SJCRH30 (cell line): ENCODE measurements at regions not wholly inside any gene's neighbourhood (a gene's known extent, or its start where the extent isn't known, plus 50 kb on each side); places are given as distances from the start of the nearest gene placed in this dataset.

Experiments used
- DNase-seq, 2 experiments: peaks; one replicate each; pipeline ENCODE4 v3.0.0-alpha.2; 2015 to 2020
- H3K27ac ChIP-seq: fragments of 250-450 bp; sonication (Bioruptor Pico); 2 replicates; pipeline ENCODE4 v1.5.1; 2020; ENCODE audit warnings: mild to moderate bottlenecking, moderate library complexity
- H3K27me3 ChIP-seq: fragments of 250-450 bp; sonication (Bioruptor Pico); 2 replicates; pipeline ENCODE4 v1.5.1; 2020; ENCODE audit warnings: mild to moderate bottlenecking, moderate library complexity
- H3K36me3 ChIP-seq: fragments of 250-450 bp; sonication (Bioruptor Pico); 2 replicates; pipeline ENCODE4 v1.5.1; 2020; ENCODE audit warnings: mild to moderate bottlenecking, moderate library complexity
- H3K4me1 ChIP-seq: fragments of 250-450 bp; sonication (Bioruptor Pico); 2 replicates; pipeline ENCODE4 v1.5.1; 2020; ENCODE audit warnings: mild to moderate bottlenecking, moderate library complexity
- H3K4me3 ChIP-seq: fragments of 250-450 bp; sonication (Bioruptor Pico); 2 replicates; pipeline ENCODE4 v1.5.1; 2020; ENCODE audit warnings: mild to moderate bottlenecking, moderate library complexity
- H3K9me3 ChIP-seq: fragments of 250-450 bp; sonication (Bioruptor Pico); replicated peaks from 2 replicates; pipeline ENCODE4 v1.5.1; 2020; ENCODE audit warnings: mild to moderate bottlenecking, moderate library complexity

GRCh38 chr7:19248681-19249080 is 103.5 kb upstream of the FERD3L start:
- H3K4me1 ChIP-seq, result no peaks in the 10 kb centered on the region
- no peaks in the 10 kb centered on the region for H3K9me3 ChIP-seq
- no peak overlapping the region for H3K27ac ChIP-seq
- no peak for DNase-seq
- H3K4me3 ChIP-seq, result no peak overlapping the region
- no peaks in the 10 kb centered on the region for H3K36me3 ChIP-seq
- no peaks in the 10 kb centered on the region for H3K27me3 ChIP-seq

GRCh38 chr7:19248115-19248514 is 102.9 kb upstream of the FERD3L start:
- Histone ChIP-seq H3K4me3 (no peak overlapping the region), H3K27me3 (no peaks in the 10 kb centered on the region), H3K36me3 (no peaks in the 10 kb centered on the region), H3K4me1 (no peaks in the 10 kb centered on the region), H3K9me3 (no peaks in the 10 kb centered on the region), H3K27ac (no peak overlapping the region)
- DNase-seq, result no peak

GRCh38 chr7:19247017-19247416 is 101.8 kb upstream of the FERD3L start:
- no peaks in the 10 kb centered on the region for H3K36me3 ChIP-seq
- no peaks in the 10 kb centered on the region for H3K9me3 ChIP-seq
- H3K4me3 ChIP-seq, result no peak overlapping the region
- H3K27me3 ChIP-seq, result no peaks in the 10 kb centered on the region
- no peak for DNase-seq
- H3K4me1 ChIP-seq, result no peaks in the 10 kb centered on the region
- no peak overlapping the region for H3K27ac ChIP-seq

GRCh38 chr7:19242246-19242645 is 97.0 kb upstream of the FERD3L start:
- Histone ChIP-seq H3K4me1 (no peaks in the 10 kb centered on the region), H3K27ac (no peak overlapping the region), H3K36me3 (no peaks in the 10 kb centered on the region), H3K4me3 (no peak overlapping the region), H3K27me3 (no peaks in the 10 kb centered on the region), H3K9me3 (0 out of 2 replicates have a peak, but pooled peaks cover 5% of the 10 kb centered on the region)
- peak; percentile 30 to 36 for DNase-seq

- no peaks in the 10 kb centered on the region for H3K4me1 ChIP-seq
- peaks cover 5% of the 10 kb centered on the region; the same call in 1 of the 2 replicates for H3K9me3 ChIP-seq
- H3K27ac ChIP-seq, result no peak overlapping the region
- H3K36me3 ChIP-seq, result no peaks in the 10 kb centered on the region
- H3K27me3 ChIP-seq, result no peaks in the 10 kb centered on the region
- no peak for DNase-seq
- no peak overlapping the region for H3K4me3 ChIP-seq
These were observed 94.7 kb upstream of the FERD3L start for GRCh38 chr7:19239951-19240350.

GRCh38 chr7:19235680-19236079 is 90.5 kb upstream of the FERD3L start:
- no peaks in the 10 kb centered on the region for H3K36me3 ChIP-seq
- H3K4me1 ChIP-seq, result no peaks in the 10 kb centered on the region
- H3K27ac ChIP-seq, result no peak overlapping the region
- H3K4me3 ChIP-seq, result no peak overlapping the region
- H3K27me3 ChIP-seq, result no peaks in the 10 kb centered on the region
- H3K9me3 ChIP-seq, result peaks cover 5% of the 10 kb centered on the region; the same call in 1 of the 2 replicates
- no peak for DNase-seq

GRCh38 chr7:19224951-19225350 is 79.7 kb upstream of the FERD3L start:
- Histone ChIP-seq H3K4me1 (no peaks in the 10 kb centered on the region), H3K4me3 (no peak overlapping the region), H3K36me3 (no peaks in the 10 kb centered on the region), H3K9me3 (no peaks in the 10 kb centered on the region), H3K27me3 (no peaks in the 10 kb centered on the region), H3K27ac (no peak overlapping the region)
- no peak for DNase-seq

- Histone ChIP-seq H3K9me3 (no peaks in the 10 kb centered on the region), H3K36me3 (no peaks in the 10 kb centered on the region), H3K27ac (no peak overlapping the region), H3K4me1 (no peaks in the 10 kb centered on the region), H3K4me3 (no peak overlapping the region), H3K27me3 (no peaks in the 10 kb centered on the region)
- peak in 1 of 2 experiments; percentile 34 for DNase-seq
These were observed 70.2 kb upstream of the FERD3L start for GRCh38 chr7:19215412-19215811.

GRCh38 chr7:19213746-19214145 is 68.5 kb upstream of the FERD3L start:
- Histone ChIP-seq H3K27me3 (no peaks in the 10 kb centered on the region), H3K36me3 (no peaks in the 10 kb centered on the region), H3K27ac (no peak overlapping the region), H3K4me3 (no peak overlapping the region), H3K4me1 (no peaks in the 10 kb centered on the region), H3K9me3 (no peaks in the 10 kb centered on the region)
- DNase-seq, result no peak

GRCh38 chr7:19210893-19211413 is 65.7 kb upstream of the FERD3L start:
- DNase-seq, result no peak

GRCh38 chr7:19209166-19209696 is 64.0 kb upstream of the FERD3L start:
- no peak for DNase-seq
- Histone ChIP-seq H3K4me3 (no peak overlapping the region), H3K4me1 (no peaks in the 10 kb centered on the region), H3K27ac (no peak overlapping the region), H3K9me3 (no peaks in the 10 kb centered on the region), H3K36me3 (no peaks in the 10 kb centered on the region), H3K27me3 (no peaks in the 10 kb centered on the region)

More at GRCh38 chr7:19210893-19211413, 65.7 kb upstream of the FERD3L start:
- H3K9me3 ChIP-seq, result no peaks in the 10 kb centered on the region
- H3K27ac ChIP-seq, result no peak overlapping the region
- H3K4me3 ChIP-seq, result no peak overlapping the region
- no peaks in the 10 kb centered on the region for H3K4me1 ChIP-seq
- no peaks in the 10 kb centered on the region for H3K27me3 ChIP-seq
- no peaks in the 10 kb centered on the region for H3K36me3 ChIP-seq

- DNase-seq, result no peak
These were observed 61.5 kb upstream of the FERD3L start for GRCh38 chr7:19206721-19207120.

GRCh38 chr7:19203686-19204085 is 58.5 kb upstream of the FERD3L start:
- Histone ChIP-seq H3K36me3 (no peaks in the 10 kb centered on the region), H3K4me1 (no peaks in the 10 kb centered on the region)

More at GRCh38 chr7:19206721-19207120, 61.5 kb upstream of the FERD3L start:
- no peak overlapping the region for H3K27ac ChIP-seq
- no peaks in the 10 kb centered on the region for H3K4me1 ChIP-seq
- H3K36me3 ChIP-seq, result no peaks in the 10 kb centered on the region
- no peaks in the 10 kb centered on the region for H3K9me3 ChIP-seq
- H3K4me3 ChIP-seq, result no peak overlapping the region
- no peaks in the 10 kb centered on the region for H3K27me3 ChIP-seq

GRCh38 chr7:19202599-19202998 is 57.4 kb upstream of the FERD3L start:
- no peak for DNase-seq
- H3K4me1 ChIP-seq, result no peaks in the 10 kb centered on the region

More at GRCh38 chr7:19203686-19204085, 58.5 kb upstream of the FERD3L start:
- H3K27ac ChIP-seq, result no peak overlapping the region
- no peaks in the 10 kb centered on the region for H3K9me3 ChIP-seq
- no peak overlapping the region for H3K4me3 ChIP-seq
- no peak for DNase-seq
- no peaks in the 10 kb centered on the region for H3K27me3 ChIP-seq

More at GRCh38 chr7:19202599-19202998, 57.4 kb upstream of the FERD3L start:
- Histone ChIP-seq H3K36me3 (no peaks in the 10 kb centered on the region), H3K4me3 (no peak overlapping the region), H3K27me3 (no peaks in the 10 kb centered on the region), H3K27ac (no peak overlapping the region), H3K9me3 (no peaks in the 10 kb centered on the region)
